ENCODE measurements at regions not wholly inside any gene's neighbourhood (a gene's known extent, or its start where the extent isn't known, plus 50 kb on each side); places are given as distances from the start of the nearest gene placed in this dataset.

DNA sequence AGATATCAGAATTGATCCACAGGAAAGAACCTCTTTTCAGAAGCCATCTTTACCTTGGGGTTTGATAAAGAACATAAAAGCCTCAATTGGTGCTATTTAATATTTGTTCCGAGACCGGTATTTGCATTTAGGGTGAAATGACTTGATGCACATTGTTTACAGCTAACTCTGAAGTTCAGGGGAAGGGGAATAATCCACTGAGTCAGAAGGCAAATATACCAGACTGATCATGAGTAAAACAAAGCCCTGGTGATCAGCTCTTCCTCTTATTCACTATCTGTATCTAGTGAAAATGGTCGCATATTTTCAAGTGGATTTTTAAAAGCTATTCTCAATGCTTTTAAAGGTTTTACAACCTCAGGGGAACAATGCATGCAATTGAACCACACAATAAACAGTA, 53.0 kb upstream of the ATP8B1 start:
- no peak for TF ChIP-seq CTCF (conservative IDR thresholded peaks at IDR 0.05; ENCODE audit: low read depth, low read length)
- TF ChIP-seq CHD1 (IDR thresholded peaks at IDR 0.05; ENCODE audit: low read depth, low read length): no peak
- TF ChIP-seq RCOR1 (IDR thresholded peaks at IDR 0.05; ENCODE audit: insufficient replicate concordance, low read length): no peak
- no peak for TF ChIP-seq POLR2A (IDR thresholded peaks at IDR 0.05; ENCODE audit: low read depth, low read length)
- TF ChIP-seq, protein P1, sequence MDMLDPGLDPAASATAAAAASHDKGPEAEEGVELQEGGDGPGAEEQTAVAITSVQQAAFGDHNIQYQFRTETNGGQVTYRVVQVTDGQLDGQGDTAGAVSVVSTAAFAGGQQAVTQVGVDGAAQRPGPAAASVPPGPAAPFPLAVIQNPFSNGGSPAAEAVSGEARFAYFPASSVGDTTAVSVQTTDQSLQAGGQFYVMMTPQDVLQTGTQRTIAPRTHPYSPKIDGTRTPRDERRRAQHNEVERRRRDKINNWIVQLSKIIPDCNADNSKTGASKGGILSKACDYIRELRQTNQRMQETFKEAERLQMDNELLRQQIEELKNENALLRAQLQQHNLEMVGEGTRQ (IDR thresholded peaks at IDR 0.05; ENCODE audit: low read depth, low read length): no peak
- TF ChIP-seq RAD21 (IDR thresholded peaks at IDR 0.05; ENCODE audit: low read length): no peak

Data from IMR-90 (cell line).